ENCODE measurements at regions not wholly inside any gene's neighbourhood (a gene's known extent, or its start where the extent isn't known, plus 50 kb on each side); places are given as distances from the start of the nearest gene placed in this dataset.
"Not testable (repeated sequence)": the region's sequence is repeated elsewhere in the genome, so short reads cannot be mapped to it uniquely, and the experiment has no call there.

DNA sequence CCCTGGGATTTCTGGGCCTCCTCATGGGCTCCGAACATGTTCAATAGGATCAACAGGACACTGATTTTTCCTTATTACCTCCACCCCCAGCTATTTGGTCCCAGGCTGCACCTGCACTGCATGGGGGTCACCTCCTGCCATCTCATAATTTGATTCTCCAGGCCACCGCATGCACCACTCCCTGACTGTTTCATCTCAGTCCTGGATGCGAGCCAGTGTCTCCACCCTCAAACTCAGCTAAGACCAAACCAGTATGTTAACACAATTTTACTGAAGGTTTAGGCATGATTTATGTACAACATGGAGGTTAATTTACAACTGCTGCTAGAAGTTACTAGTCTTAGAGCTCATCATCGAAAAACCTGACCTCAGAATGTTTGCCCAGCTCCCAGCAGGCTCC is 249.5 kb downstream of the UACA start:
- H3K36me3 ChIP-seq = no peaks in the 10 kb centered on the region
- no peak overlapping the region for H3K27ac ChIP-seq
- no peaks in the 10 kb centered on the region for H3K27me3 ChIP-seq
- no peak for DNase-seq (ENCODE audit: low spot score in 2 of 2)
- H3K4me3 ChIP-seq = no peak overlapping the region
- H3K9me3 ChIP-seq = peaks cover 17 to 19% of the 10 kb centered on the region in 2 donors
- TF ChIP-seq POLR2AphosphoS5 (IDR thresholded peaks at IDR 0.05) (no peak), POLR2A (IDR thresholded peaks at IDR 0.05) (no peak)
- TF ChIP-seq, protein P1, sequence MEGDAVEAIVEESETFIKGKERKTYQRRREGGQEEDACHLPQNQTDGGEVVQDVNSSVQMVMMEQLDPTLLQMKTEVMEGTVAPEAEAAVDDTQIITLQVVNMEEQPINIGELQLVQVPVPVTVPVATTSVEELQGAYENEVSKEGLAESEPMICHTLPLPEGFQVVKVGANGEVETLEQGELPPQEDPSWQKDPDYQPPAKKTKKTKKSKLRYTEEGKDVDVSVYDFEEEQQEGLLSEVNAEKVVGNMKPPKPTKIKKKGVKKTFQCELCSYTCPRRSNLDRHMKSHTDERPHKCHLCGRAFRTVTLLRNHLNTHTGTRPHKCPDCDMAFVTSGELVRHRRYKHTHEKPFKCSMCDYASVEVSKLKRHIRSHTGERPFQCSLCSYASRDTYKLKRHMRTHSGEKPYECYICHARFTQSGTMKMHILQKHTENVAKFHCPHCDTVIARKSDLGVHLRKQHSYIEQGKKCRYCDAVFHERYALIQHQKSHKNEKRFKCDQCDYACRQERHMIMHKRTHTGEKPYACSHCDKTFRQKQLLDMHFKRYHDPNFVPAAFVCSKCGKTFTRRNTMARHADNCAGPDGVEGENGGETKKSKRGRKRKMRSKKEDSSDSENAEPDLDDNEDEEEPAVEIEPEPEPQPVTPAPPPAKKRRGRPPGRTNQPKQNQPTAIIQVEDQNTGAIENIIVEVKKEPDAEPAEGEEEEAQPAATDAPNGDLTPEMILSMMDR (IDR thresholded peaks at IDR 0.05) = no peak
- intact Hi-C loops (cut with DNase I; ENCODE audit: low total_unique reads) = no loop called here
- H3K4me1 ChIP-seq = no peaks in the 10 kb centered on the region

DNA sequence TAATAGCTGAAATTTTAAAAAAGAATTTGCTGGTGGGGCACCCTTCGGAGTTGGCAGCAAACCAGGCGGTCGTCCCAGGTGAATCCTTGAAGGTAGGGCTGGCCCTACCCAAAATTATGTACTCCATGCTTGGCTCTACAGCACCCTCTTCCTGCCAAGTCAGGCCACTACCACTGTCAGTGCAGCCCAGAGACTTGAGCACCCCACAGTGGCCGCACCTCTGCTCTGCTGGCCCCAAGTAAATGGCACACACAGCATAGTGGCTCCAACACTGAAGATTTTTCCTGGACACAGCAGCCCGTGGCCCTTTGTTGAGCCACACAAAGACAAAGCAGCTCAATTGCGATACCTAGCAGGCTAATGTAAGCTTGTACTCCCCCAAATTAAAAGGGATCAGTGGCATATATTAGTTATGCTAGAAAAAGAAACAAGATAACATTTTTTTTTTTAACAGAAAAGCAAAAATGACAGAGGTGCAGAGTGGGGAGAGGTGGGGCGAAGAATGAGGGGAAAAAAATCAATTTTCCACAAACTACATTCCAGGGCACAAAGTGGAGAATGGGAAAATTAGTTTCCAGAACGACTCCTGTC is 250.5 kb downstream of the UACA start:
- TF ChIP-seq POLR2AphosphoS5 (IDR thresholded peaks at IDR 0.05) = no peak
- TF ChIP-seq, protein P1 (IDR thresholded peaks at IDR 0.05) = peak in 2 of 3 donors; percentile 21 to 23
- no peaks in the 10 kb centered on the region for H3K4me1 ChIP-seq
- no peak for DNase-seq (ENCODE audit: low spot score in 2 of 2)
- H3K27me3 ChIP-seq = no peaks in the 10 kb centered on the region
- intact Hi-C loops (cut with DNase I; ENCODE audit: low total_unique reads) = no loop called here
- H3K27ac ChIP-seq = no peak overlapping the region
- H3K4me3 ChIP-seq = no peak overlapping the region
- peaks cover 17 to 19% of the 10 kb centered on the region in 2 donors for H3K9me3 ChIP-seq
- no peaks in the 10 kb centered on the region for H3K36me3 ChIP-seq

DNA sequence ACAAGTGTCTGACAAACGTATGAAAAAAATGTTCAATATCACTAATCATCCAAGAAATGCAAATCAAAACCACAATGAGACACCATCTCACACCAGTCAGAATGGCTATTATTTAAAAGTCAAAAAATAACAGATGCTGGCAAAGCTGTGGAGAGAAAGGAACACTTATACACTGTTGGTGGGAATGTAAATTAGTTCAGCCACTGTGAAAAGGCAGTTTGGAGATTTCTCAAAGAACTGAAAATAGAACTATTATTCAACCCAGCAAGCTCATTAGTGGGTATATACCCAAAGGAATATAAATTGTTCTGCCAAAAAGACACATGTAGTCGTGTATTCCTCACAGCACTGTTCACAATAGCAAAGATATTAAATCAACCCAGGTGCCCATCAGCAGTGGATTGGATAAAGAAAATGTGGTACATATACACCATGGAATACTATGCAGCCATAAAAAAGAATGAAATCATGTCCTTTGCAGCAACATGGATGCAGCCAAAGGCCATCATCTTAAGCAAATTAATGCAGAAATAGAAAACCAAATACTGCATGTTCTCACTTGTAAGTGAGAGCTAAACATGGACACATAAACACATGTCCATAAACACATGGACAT is 251.3 kb downstream of the UACA start:
- DNase-seq (ENCODE audit: low spot score in 2 of 2); H3K36me3 ChIP-seq; intact Hi-C loops (cut with DNase I; ENCODE audit: low total_unique reads); H3K27ac ChIP-seq; H3K27me3 ChIP-seq; H3K4me3 ChIP-seq; H3K4me1 ChIP-seq: not testable (repeated sequence)
- peaks cover 17 to 19% of the 10 kb centered on the region in 2 donors for H3K9me3 ChIP-seq

DNA sequence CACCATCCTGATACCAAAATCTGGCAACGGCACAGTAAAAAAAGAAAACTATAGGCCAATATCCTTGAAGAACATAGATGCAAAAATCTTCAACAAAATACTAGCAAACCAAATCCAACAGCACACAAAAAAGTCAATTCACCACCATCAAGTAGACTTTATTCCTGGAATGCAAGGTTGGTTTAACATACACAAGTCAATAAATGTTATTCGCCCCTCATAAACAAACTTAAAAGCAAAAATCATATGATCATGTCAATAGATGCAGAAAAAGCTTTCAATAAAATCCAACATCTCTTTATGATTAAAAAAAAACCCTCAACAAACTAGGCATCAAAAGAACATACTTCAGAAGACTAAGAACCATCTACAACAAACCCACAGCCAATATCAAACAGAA is 252.9 kb downstream of the UACA start:
- H3K27me3 ChIP-seq = no peaks in the 10 kb centered on the region
- H3K36me3 ChIP-seq = no peaks in the 10 kb centered on the region
- intact Hi-C loops (cut with DNase I; ENCODE audit: low total_unique reads) = no loop called here

DNA sequence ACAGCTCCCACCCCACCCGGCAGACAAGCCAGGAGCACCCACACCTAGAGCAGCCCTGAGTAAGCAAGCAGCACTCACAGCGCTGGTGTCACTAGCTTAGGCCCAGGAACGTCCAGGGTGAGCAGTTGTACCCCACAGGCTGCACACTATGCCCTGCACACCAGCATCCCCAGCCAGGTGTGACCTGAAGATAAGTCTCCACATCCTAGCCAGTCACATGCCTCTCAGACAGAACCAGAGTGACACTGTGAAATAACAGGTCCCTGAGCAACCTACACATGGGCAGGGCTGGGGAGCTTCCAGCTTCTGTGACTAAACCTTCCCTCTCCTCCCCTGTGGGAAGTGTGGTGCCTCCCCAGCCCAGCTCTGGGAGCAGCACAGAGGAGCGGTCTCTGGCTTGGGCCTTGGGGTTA is 253.6 kb downstream of the UACA start:
- intact Hi-C loops (cut with DNase I; ENCODE audit: low total_unique reads) = no loop called here
- H3K4me3 ChIP-seq = no peak overlapping the region
- H3K27ac ChIP-seq = no peak overlapping the region
- no peak for TF ChIP-seq POLR2AphosphoS5 (IDR thresholded peaks at IDR 0.05)
- TF ChIP-seq POLR2A (IDR thresholded peaks at IDR 0.05) = no peak
- TF ChIP-seq, protein P1 (IDR thresholded peaks at IDR 0.05) = no peak
- H3K27me3 ChIP-seq = no peaks in the 10 kb centered on the region
- peaks cover 4 to 8% of the 10 kb centered on the region in 2 donors for H3K4me1 ChIP-seq
- H3K36me3 ChIP-seq = no peaks in the 10 kb centered on the region
- peaks cover 17 to 19% of the 10 kb centered on the region in 2 donors for H3K9me3 ChIP-seq
- no peak for DNase-seq (ENCODE audit: low spot score in 2 of 2)

More for the DNA sequence above, 252.9 kb downstream of the UACA start:
- Histone ChIP-seq H3K27ac (no peak overlapping the region), H3K4me1 (peaks cover 0 to 1% of the 10 kb centered on the region in 2 donors), H3K9me3 (peaks cover 17 to 19% of the 10 kb centered on the region in 2 donors), H3K4me3 (no peak overlapping the region)
- TF ChIP-seq POLR2A (IDR thresholded peaks at IDR 0.05) (no peak), POLR2AphosphoS5 (IDR thresholded peaks at IDR 0.05) (no peak)
- TF ChIP-seq, protein P1 (IDR thresholded peaks at IDR 0.05) = no peak
- DNase-seq (ENCODE audit: low spot score in 2 of 2) = no peak
